HFF-Myc (cell line): ENCODE measurements at regions not wholly inside any gene's neighbourhood (a gene's known extent, or its start where the extent isn't known, plus 50 kb on each side); places are given as distances from the start of the nearest gene placed in this dataset.

Source experiments
- DNase-seq: peaks from one replicate; pipeline ENCODE4 v3.0.0-alpha.2; 2011; ENCODE audit warnings: low read depth; ENCODE audit errors: extremely low read depth
- H3K4me3 ChIP-seq: replicated peaks from 2 replicates; pipeline ENCODE4 v1.5.1; 2011; ENCODE audit warnings: low read depth, mild to moderate bottlenecking, control low read depth, low read length
- CTCF ChIP-seq: IDR thresholded peaks from 2 replicates; pipeline ENCODE4 v1.5.1; 2012; ENCODE audit warnings: mild to moderate bottlenecking, low read depth, low read length, control low read depth; ENCODE audit errors: missing control alignments

GRCh38 chr2:39516347-39517101, 79.4 kb upstream of the MAP4K3 start:
- no peak for DNase-seq
- TF ChIP-seq CTCF: no peak
- no peak overlapping the region for H3K4me3 ChIP-seq

- no peak overlapping the region for H3K4me3 ChIP-seq
- no peak for TF ChIP-seq CTCF
- DNase-seq: no peak
Measured at GRCh38 chr2:39517102-39517436, 80.0 kb upstream of the MAP4K3 start.

- no peak for TF ChIP-seq CTCF
- DNase-seq: no peak
- H3K4me3 ChIP-seq: no peak overlapping the region
Measured at GRCh38 chr2:39517622-39518021, 80.5 kb upstream of the MAP4K3 start.

GRCh38 chr2:39519886-39520285, 82.8 kb upstream of the MAP4K3 start:
- no peak for TF ChIP-seq CTCF
- H3K4me3 ChIP-seq: no peak overlapping the region
- no peak for DNase-seq

- DNase-seq: no peak
- no peak overlapping the region for H3K4me3 ChIP-seq
- TF ChIP-seq CTCF: no peak
Measured at GRCh38 chr2:39521876-39522517, 84.9 kb upstream of the MAP4K3 start.

GRCh38 chr2:39522518-39522877, 85.4 kb upstream of the MAP4K3 start:
- H3K4me3 ChIP-seq: no peak overlapping the region
- no peak for TF ChIP-seq CTCF
- no peak for DNase-seq
